Activated T-helper 2 cell treated with anti-CD3 and anti-CD28 coated beads, Interferon-gamma antibody, Interleukin-2, Interleukin-4, amounts not matched to agents 10 μg/mL and 5 μg/mL and 100 μg/mL, durations not matched to agents 14 hours and 24 hours and 36 hours (primary cell): ENCODE measurements at regions not wholly inside any gene's neighbourhood (a gene's known extent, or its start where the extent isn't known, plus 50 kb on each side); places are given as distances from the start of the nearest gene placed in this dataset.
"Not testable (repeated sequence)": the region's sequence is repeated elsewhere in the genome, so short reads cannot be mapped to it uniquely, and the experiment has no call there.

ENCODE experiments used
- DNase-seq: peaks from one replicate; pipeline ENCODE4 v3.0.0; 2021; ENCODE audit warnings: low spot score
- H3K27ac Mint-ChIP-seq: one replicate; pipeline ENCODE4 v1.8.0; 2021; ENCODE audit warnings: mixed read lengths
- H3K27me3 Mint-ChIP-seq: one replicate; pipeline ENCODE4 v1.8.0; 2021; ENCODE audit warnings: low read depth, mixed read lengths
- H3K36me3 Mint-ChIP-seq: one replicate; pipeline ENCODE4 v1.8.0; 2021; ENCODE audit warnings: low read depth, mixed read lengths
- H3K4me1 Mint-ChIP-seq: one replicate; pipeline ENCODE4 v1.8.0; 2021; ENCODE audit warnings: low read depth, mixed read lengths
- H3K4me3 Mint-ChIP-seq: one replicate; pipeline ENCODE4 v1.8.0; 2021; ENCODE audit warnings: low read depth, mild to moderate bottlenecking, moderate library complexity, mixed read lengths
- H3K9me3 Mint-ChIP-seq: one replicate; pipeline ENCODE4 v1.8.0; 2021; ENCODE audit warnings: mixed read lengths
- intact Hi-C: fragments of 100-400 bp; cut with micrococcal nuclease; formaldehyde crosslinking; loops from one replicate; pipeline ENCODE4 v1.15.1; 2023

- DNase-seq, result no peak
- H3K27me3 Mint-ChIP-seq, result peaks cover 21% of the 10 kb centered on the region
- H3K4me1 Mint-ChIP-seq, result no peaks in the 10 kb centered on the region
- no peak overlapping the region for H3K4me3 Mint-ChIP-seq
- H3K36me3 Mint-ChIP-seq, result no peaks in the 10 kb centered on the region
- intact Hi-C loops, result no loop called here
- no peaks in the 10 kb centered on the region for H3K9me3 Mint-ChIP-seq
- H3K27ac Mint-ChIP-seq, result no peak overlapping the region
Measured at GRCh38 chr11:33959855-33960400, 68.1 kb upstream of the LMO2 start.

DNA sequence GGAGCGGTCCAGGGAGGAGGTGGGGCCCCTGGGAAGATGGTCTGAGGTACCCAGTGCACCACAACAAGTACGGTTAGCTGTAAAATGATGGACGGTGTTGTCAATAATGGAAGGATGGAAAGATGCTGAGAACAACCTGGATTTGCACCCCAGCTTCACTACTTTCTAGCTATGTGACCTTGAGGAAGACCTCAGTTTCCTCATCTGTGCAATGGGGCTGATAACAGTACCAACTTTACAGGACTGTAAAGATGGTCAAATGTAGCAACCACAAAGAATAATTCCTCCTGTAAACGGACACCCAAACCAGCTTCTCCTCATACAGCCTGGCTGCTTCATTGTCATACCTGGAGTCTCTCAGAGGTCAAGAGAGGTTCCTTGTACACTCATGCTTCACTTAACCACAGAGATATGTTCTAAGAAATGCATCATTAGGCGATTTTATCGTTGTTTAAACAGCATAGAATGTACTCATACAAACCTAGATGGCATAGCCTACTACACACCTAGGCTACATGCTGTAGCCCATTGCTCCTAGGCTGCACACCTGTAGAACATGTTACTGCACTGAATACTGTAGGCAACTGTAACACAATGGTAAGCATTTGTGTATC lies 65.5 kb upstream of the LMO2 start:
- DNase-seq, result no peak
- Mint-ChIP-seq H3K27ac (no peak overlapping the region), H3K4me1 (no peaks in the 10 kb centered on the region), H3K4me3 (no peak overlapping the region), H3K27me3 (peaks cover 23% of the 10 kb centered on the region), H3K36me3 (no peaks in the 10 kb centered on the region), H3K9me3 (no peaks in the 10 kb centered on the region)
- intact Hi-C loops, result no loop called here

- Mint-ChIP-seq H3K4me3 (no peak overlapping the region), H3K27ac (no peak overlapping the region), H3K27me3 (peaks cover 20% of the 10 kb centered on the region), H3K36me3 (no peaks in the 10 kb centered on the region), H3K4me1 (no peaks in the 10 kb centered on the region), H3K9me3 (no peaks in the 10 kb centered on the region)
- intact Hi-C loops, result no loop called here
- DNase-seq, result no peak
Measured at GRCh38 chr11:33956611-33957010, 64.7 kb upstream of the LMO2 start.

- peaks cover 27% of the 10 kb centered on the region for H3K27me3 Mint-ChIP-seq
- no peaks in the 10 kb centered on the region for H3K36me3 Mint-ChIP-seq
- no peaks in the 10 kb centered on the region for H3K4me1 Mint-ChIP-seq
- no peak overlapping the region for H3K4me3 Mint-ChIP-seq
- intact Hi-C loops, result no loop called here
- DNase-seq, result no peak
- no peak overlapping the region for H3K27ac Mint-ChIP-seq
- no peaks in the 10 kb centered on the region for H3K9me3 Mint-ChIP-seq
Measured at GRCh38 chr11:33953289-33953688, 61.4 kb upstream of the LMO2 start.

GRCh38 chr11:33952805-33953204 lies 60.9 kb upstream of the LMO2 start:
- Mint-ChIP-seq H3K36me3 (no peaks in the 10 kb centered on the region), H3K27me3 (peaks cover 27% of the 10 kb centered on the region), H3K4me3 (no peak overlapping the region), H3K9me3 (no peaks in the 10 kb centered on the region), H3K4me1 (no peaks in the 10 kb centered on the region), H3K27ac (no peak overlapping the region)
- intact Hi-C loops, result no loop called here
- no peak for DNase-seq

GRCh38 chr11:33949252-33949913 lies 57.5 kb upstream of the LMO2 start:
- H3K4me1 Mint-ChIP-seq, result no peaks in the 10 kb centered on the region
- no peak overlapping the region for H3K27ac Mint-ChIP-seq
- no peak overlapping the region for H3K4me3 Mint-ChIP-seq
- H3K36me3 Mint-ChIP-seq, result no peaks in the 10 kb centered on the region
- no peak for DNase-seq
- H3K27me3 Mint-ChIP-seq, result peaks cover 17% of the 10 kb centered on the region
- intact Hi-C loops, result no loop called here
- no peaks in the 10 kb centered on the region for H3K9me3 Mint-ChIP-seq

GRCh38 chr11:33948494-33948893 lies 56.6 kb upstream of the LMO2 start:
- H3K4me3 Mint-ChIP-seq, result no peak overlapping the region
- no peaks in the 10 kb centered on the region for H3K4me1 Mint-ChIP-seq

DNA sequence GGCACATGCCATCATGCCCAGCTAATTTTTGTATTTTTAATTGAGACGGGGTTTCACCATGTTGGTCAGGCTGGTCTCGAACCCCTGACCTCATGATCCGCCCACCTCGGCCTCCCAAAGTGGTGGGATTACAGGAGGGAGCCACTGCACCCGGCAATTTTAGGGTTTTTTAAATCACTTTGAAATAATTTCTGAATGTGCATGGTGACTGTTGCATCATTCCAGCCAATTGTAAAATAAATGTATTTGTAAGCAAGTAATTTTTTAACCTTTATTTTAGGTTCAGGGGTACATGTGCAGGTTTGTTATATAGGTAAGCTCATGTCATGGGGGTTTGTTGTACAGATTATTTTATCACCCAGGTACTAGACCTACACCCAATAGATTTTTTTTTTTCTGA lies 56.0 kb upstream of the LMO2 start:
- DNase-seq, H3K27ac Mint-ChIP-seq, H3K36me3 Mint-ChIP-seq, H3K9me3 Mint-ChIP-seq, H3K4me3 Mint-ChIP-seq, H3K4me1 Mint-ChIP-seq, intact Hi-C loops: not testable (repeated sequence)
- peaks cover 14% of the 10 kb centered on the region for H3K27me3 Mint-ChIP-seq

More at GRCh38 chr11:33948494-33948893, 56.6 kb upstream of the LMO2 start:
- no peak overlapping the region for H3K27ac Mint-ChIP-seq
- intact Hi-C loops, result no loop called here
- no peak for DNase-seq
- H3K36me3 Mint-ChIP-seq, result no peaks in the 10 kb centered on the region
- H3K9me3 Mint-ChIP-seq, result no peaks in the 10 kb centered on the region
- peaks cover 14% of the 10 kb centered on the region for H3K27me3 Mint-ChIP-seq

- H3K27ac Mint-ChIP-seq, result no peak overlapping the region
- H3K4me1 Mint-ChIP-seq, result no peaks in the 10 kb centered on the region
- intact Hi-C loops, result no loop called here
- no peaks in the 10 kb centered on the region for H3K36me3 Mint-ChIP-seq
- H3K27me3 Mint-ChIP-seq, result peaks cover 12% of the 10 kb centered on the region
- no peak overlapping the region for H3K4me3 Mint-ChIP-seq
- no peak for DNase-seq
- H3K9me3 Mint-ChIP-seq, result no peaks in the 10 kb centered on the region
Measured at GRCh38 chr11:33946930-33947329, 55.1 kb upstream of the LMO2 start.

- no peaks in the 10 kb centered on the region for H3K9me3 Mint-ChIP-seq
- peaks cover 9% of the 10 kb centered on the region for H3K27me3 Mint-ChIP-seq
- no peak for DNase-seq
- no peaks in the 10 kb centered on the region for H3K36me3 Mint-ChIP-seq
- H3K4me3 Mint-ChIP-seq, result no peak overlapping the region
- no peaks in the 10 kb centered on the region for H3K4me1 Mint-ChIP-seq
- intact Hi-C loops, result no loop called here
- no peak overlapping the region for H3K27ac Mint-ChIP-seq
Measured at GRCh38 chr11:33945481-33946268, 53.8 kb upstream of the LMO2 start.

DNA sequence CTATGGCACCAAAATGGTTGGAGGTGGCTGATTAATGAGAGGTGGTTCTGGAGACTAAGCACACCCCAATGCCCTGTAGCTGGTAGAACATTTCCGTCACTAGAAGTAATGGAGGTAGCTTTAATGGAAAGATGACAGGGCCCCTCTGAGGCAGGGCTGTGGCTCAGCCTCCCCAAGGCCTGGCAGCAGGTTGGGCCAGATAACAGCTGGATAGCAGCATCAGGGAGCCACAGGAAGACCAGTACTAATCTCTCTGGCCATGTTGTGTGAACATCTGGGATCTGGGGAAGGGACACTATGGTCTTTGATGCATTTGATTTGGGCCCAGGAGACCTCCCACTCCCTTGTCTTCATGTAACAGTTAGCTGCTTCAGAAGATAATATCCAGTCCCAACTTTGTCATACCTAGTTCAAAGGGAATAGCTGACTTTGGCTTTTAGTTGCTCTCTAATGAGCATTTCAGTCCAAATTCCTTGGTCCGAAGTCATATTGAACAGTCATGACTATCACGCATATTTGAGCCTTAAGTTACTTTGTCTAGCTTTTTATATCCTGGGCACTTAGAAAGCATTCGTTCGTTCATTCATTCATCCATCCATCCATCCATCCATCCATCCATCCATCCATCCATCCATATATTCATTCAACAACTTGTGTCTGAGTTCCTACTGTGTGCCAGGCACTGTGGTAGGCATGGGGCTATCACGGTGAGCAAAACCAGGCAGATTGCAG lies 53.0 kb upstream of the LMO2 start:
- Mint-ChIP-seq H3K36me3 (no peaks in the 10 kb centered on the region), H3K27ac (no peak overlapping the region), H3K9me3 (no peaks in the 10 kb centered on the region), H3K27me3 (peaks cover 8% of the 10 kb centered on the region), H3K4me3 (no peak overlapping the region), H3K4me1 (no peaks in the 10 kb centered on the region)
- intact Hi-C loops, result no loop called here
- no peak for DNase-seq

DNA sequence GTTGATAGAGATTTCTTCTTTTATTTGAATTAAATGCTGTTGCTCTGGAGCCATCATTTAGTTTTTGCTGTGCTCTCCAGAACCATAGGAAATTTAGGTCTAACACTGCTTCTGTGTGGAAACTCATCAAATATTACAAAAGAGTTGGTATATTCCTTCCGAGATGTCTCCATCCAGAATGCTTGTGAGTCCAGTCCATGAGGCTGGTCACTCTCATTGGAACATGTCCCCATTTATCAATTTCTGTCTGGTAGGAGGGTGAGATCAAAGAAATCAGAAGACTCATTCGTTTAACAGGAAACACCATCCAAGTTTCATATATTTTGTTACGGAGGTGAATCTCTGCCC lies 52.4 kb upstream of the LMO2 start:
- intact Hi-C loops, result no loop called here
- peaks cover 5% of the 10 kb centered on the region for H3K27me3 Mint-ChIP-seq
- H3K4me3 Mint-ChIP-seq, result no peak overlapping the region
- no peaks in the 10 kb centered on the region for H3K4me1 Mint-ChIP-seq
- H3K36me3 Mint-ChIP-seq, result no peaks in the 10 kb centered on the region
- no peaks in the 10 kb centered on the region for H3K9me3 Mint-ChIP-seq
- no peak for DNase-seq
- no peak overlapping the region for H3K27ac Mint-ChIP-seq
